Stimulated activated CD8-positive, alpha-beta memory T cell treated with anti-CD3 and anti-CD28 coated beads, Interleukin-7, amount 100 ng/mL, for 1 hour (primary cell): ENCODE measurements at regions not wholly inside any gene's neighbourhood (a gene's known extent, or its start where the extent isn't known, plus 50 kb on each side); places are given as distances from the start of the nearest gene placed in this dataset.
"Not testable (repeated sequence)": the region's sequence is repeated elsewhere in the genome, so short reads cannot be mapped to it uniquely, and the experiment has no call there.

Experiments used
- DNase-seq, 2 donors: peaks; one replicate each; pipeline ENCODE4 v3.0.0-alpha.2; 2020; ENCODE audit warnings: low read depth in 2 of 2

GRCh38 chr10:28135258-28135657 is 136.4 kb upstream of the ODAD2 start:
- DNase-seq, result no peak

- no peak for DNase-seq
These were observed 131.4 kb upstream of the ODAD2 start for GRCh38 chr10:28130267-28130666.

GRCh38 chr10:28127881-28128280 is 129.0 kb upstream of the ODAD2 start:
- DNase-seq, result no peak

- DNase-seq, result no peak
These were observed 126.8 kb upstream of the ODAD2 start for GRCh38 chr10:28125701-28126100.

GRCh38 chr10:28120795-28121194 is 121.9 kb upstream of the ODAD2 start:
- DNase-seq, result no peak

GRCh38 chr10:28120043-28120749 is 121.3 kb upstream of the ODAD2 start:
- no peak for DNase-seq

GRCh38 chr10:28118985-28119628 is 120.2 kb upstream of the ODAD2 start:
- DNase-seq, result no peak

- DNase-seq, result no peak
These were observed 114.3 kb upstream of the ODAD2 start for GRCh38 chr10:28113202-28113601.

- no peak for DNase-seq
These were observed 112.8 kb upstream of the ODAD2 start for GRCh38 chr10:28111712-28112111.

GRCh38 chr10:28105561-28105960 is 106.7 kb upstream of the ODAD2 start:
- DNase-seq, result no peak

- DNase-seq, result no peak
These were observed 98.8 kb upstream of the ODAD2 start for GRCh38 chr10:28097633-28098032.

GRCh38 chr10:28095791-28096378 is 97.0 kb upstream of the ODAD2 start:
- no peak for DNase-seq

- no peak for DNase-seq
These were observed 95.2 kb upstream of the ODAD2 start for GRCh38 chr10:28094121-28094520.

- DNase-seq, result no peak
These were observed 93.0 kb upstream of the ODAD2 start for GRCh38 chr10:28091913-28092312.

- DNase-seq, result no peak
These were observed 91.6 kb upstream of the ODAD2 start for GRCh38 chr10:28090506-28090905.

- DNase-seq, result no peak
These were observed 90.6 kb upstream of the ODAD2 start for GRCh38 chr10:28089467-28089866.

GRCh38 chr10:28087661-28088351 is 88.9 kb upstream of the ODAD2 start:
- no peak for DNase-seq

- DNase-seq, result not testable (repeated sequence)
These were observed 86.9 kb upstream of the ODAD2 start for GRCh38 chr10:28085760-28086159.

- no peak for DNase-seq
These were observed 84.0 kb upstream of the ODAD2 start for GRCh38 chr10:28082885-28083284.

GRCh38 chr10:28082316-28082715 is 83.4 kb upstream of the ODAD2 start:
- no peak for DNase-seq

- DNase-seq, result no peak
These were observed 79.0 kb upstream of the ODAD2 start for GRCh38 chr10:28077889-28078288.

- DNase-seq, result no peak
These were observed 76.5 kb upstream of the ODAD2 start for GRCh38 chr10:28075424-28075823.

- DNase-seq, result no peak
These were observed 73.7 kb upstream of the ODAD2 start for GRCh38 chr10:28072573-28072972.
